A549 (cell line): ENCODE measurements at regions not wholly inside any gene's neighbourhood (a gene's known extent, or its start where the extent isn't known, plus 50 kb on each side); places are given as distances from the start of the nearest gene placed in this dataset.

ENCODE experiments used
- CEBPB ChIP-seq, 2 experiments: fragments of >200 bp in 1 of 2; sonication (Bioruptor Twin) in 1 of 2; formaldehyde crosslinking in 1 of 2; IDR thresholded peaks; 2 replicates each; pipeline ENCODE4 v1.6.1; 2012 to 2016
- ESRRA ChIP-seq: fragments of 150-350 bp; IDR thresholded peaks from 2 replicates; pipeline ENCODE4 v1.6.1; 2014; ENCODE audit warnings: mild to moderate bottlenecking, low read length, borderline replicate concordance
- MAFK ChIP-seq: fragments of 450-650 bp; IDR thresholded peaks from 2 replicates; pipeline ENCODE4 v1.6.1; 2014; ENCODE audit not compliant: partially characterized antibody
- MAZ ChIP-seq: fragments of 150-350 bp; IDR thresholded peaks from 2 replicates; pipeline ENCODE4 v1.6.1; 2014; ENCODE audit warnings: antibody characterized with exemption, low read depth, low read length, borderline replicate concordance
- MYC ChIP-seq: IDR thresholded peaks from 2 replicates; pipeline ENCODE4 v1.6.1; 2012; ENCODE audit warnings: mild to moderate bottlenecking, inconsistent platforms, low read length, improper control_type of control experiment, borderline replicate concordance
- NR3C1 ChIP-seq: fragments of >200 bp; sonication (Bioruptor Twin); formaldehyde crosslinking; IDR thresholded peaks from 3 replicates; pipeline ENCODE4 v1.6.1; 2017
- POLR2A ChIP-seq: IDR thresholded peaks from 2 replicates; pipeline ENCODE4 v1.6.1; 2012; ENCODE audit warnings: mild to moderate bottlenecking, low read length
- RAD21 ChIP-seq, 2 experiments: fragments of >200 bp in 1 of 2; sonication (Bioruptor Twin) in 1 of 2; formaldehyde crosslinking in 1 of 2; IDR thresholded peaks in 1 of 2; conservative IDR thresholded peaks in 1 of 2; 2 replicates in 1 of 2; 3 replicates in 1 of 2; pipeline ENCODE4 v1.6.1; 2012 to 2018; ENCODE audit warnings: inconsistent platforms in 1 of 2
- RCOR1 ChIP-seq: fragments of 150-350 bp; IDR thresholded peaks from 2 replicates; pipeline ENCODE4 v1.6.1; 2014; ENCODE audit warnings: antibody characterized with exemption, low read length, low read depth
- ZFP36 ChIP-seq: fragments of 450-650 bp; IDR thresholded peaks from 2 replicates; pipeline ENCODE4 v1.6.1; 2014; ENCODE audit warnings: borderline replicate concordance; ENCODE audit not compliant: partially characterized antibody
- TF ChIP-seq, protein P1 (sequence below): fragments of >200 bp; sonication (Bioruptor Twin); formaldehyde crosslinking; IDR thresholded peaks from 3 replicates; pipeline ENCODE4 v1.5.1; 2016
- TF ChIP-seq, protein P2 (sequence below): fragments of 200-600 bp; sonication (generic); IDR thresholded peaks from 2 replicates; pipeline ENCODE4 v1.6.1; 2016; ENCODE audit warnings: antibody characterized with exemption, mild to moderate bottlenecking, moderate library complexity
- TF ChIP-seq, protein P3 (sequence below): fragments of 150-350 bp; IDR thresholded peaks from 2 replicates; pipeline ENCODE4 v1.6.1; 2014; ENCODE audit warnings: low read depth, mild to moderate bottlenecking, low read length

DNA sequence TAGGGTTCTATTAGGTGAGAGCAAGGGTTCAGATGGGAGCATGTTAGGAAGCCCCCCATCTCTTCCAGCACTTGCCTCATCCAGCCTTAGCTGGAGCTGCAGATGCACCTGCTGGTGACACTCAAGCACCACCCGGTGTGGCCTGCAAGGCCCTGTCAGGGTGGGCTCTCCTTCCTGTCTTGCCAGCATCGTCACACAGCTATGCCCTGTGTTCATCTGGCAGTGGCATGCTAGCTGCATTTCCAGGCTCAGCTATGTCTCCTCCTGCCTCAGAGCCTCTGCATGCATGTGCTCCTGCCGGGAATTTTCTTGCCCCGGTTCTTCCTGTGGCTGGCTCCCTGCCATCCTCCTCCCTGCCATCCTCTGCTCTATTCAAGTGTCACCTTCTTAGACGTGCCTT, 129.7 kb upstream of the KLF6 start:
- TF ChIP-seq NR3C1 (no peak), CEBPB (IDR thresholded peaks at IDR 0.05) (no peak), POLR2A (no peak), RAD21 (conservative IDR thresholded peaks at IDR 0.05 in 1 of 2, IDR thresholded peaks at IDR 0.05 in 1 of 2) (no peak), MYC (no peak), MAZ (no peak), RCOR1 (no peak), MAFK (no peak), ZFP36 (no peak), ESRRA (no peak)
- TF ChIP-seq, protein P1, sequence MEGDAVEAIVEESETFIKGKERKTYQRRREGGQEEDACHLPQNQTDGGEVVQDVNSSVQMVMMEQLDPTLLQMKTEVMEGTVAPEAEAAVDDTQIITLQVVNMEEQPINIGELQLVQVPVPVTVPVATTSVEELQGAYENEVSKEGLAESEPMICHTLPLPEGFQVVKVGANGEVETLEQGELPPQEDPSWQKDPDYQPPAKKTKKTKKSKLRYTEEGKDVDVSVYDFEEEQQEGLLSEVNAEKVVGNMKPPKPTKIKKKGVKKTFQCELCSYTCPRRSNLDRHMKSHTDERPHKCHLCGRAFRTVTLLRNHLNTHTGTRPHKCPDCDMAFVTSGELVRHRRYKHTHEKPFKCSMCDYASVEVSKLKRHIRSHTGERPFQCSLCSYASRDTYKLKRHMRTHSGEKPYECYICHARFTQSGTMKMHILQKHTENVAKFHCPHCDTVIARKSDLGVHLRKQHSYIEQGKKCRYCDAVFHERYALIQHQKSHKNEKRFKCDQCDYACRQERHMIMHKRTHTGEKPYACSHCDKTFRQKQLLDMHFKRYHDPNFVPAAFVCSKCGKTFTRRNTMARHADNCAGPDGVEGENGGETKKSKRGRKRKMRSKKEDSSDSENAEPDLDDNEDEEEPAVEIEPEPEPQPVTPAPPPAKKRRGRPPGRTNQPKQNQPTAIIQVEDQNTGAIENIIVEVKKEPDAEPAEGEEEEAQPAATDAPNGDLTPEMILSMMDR, result no peak
- TF ChIP-seq, protein P2, sequence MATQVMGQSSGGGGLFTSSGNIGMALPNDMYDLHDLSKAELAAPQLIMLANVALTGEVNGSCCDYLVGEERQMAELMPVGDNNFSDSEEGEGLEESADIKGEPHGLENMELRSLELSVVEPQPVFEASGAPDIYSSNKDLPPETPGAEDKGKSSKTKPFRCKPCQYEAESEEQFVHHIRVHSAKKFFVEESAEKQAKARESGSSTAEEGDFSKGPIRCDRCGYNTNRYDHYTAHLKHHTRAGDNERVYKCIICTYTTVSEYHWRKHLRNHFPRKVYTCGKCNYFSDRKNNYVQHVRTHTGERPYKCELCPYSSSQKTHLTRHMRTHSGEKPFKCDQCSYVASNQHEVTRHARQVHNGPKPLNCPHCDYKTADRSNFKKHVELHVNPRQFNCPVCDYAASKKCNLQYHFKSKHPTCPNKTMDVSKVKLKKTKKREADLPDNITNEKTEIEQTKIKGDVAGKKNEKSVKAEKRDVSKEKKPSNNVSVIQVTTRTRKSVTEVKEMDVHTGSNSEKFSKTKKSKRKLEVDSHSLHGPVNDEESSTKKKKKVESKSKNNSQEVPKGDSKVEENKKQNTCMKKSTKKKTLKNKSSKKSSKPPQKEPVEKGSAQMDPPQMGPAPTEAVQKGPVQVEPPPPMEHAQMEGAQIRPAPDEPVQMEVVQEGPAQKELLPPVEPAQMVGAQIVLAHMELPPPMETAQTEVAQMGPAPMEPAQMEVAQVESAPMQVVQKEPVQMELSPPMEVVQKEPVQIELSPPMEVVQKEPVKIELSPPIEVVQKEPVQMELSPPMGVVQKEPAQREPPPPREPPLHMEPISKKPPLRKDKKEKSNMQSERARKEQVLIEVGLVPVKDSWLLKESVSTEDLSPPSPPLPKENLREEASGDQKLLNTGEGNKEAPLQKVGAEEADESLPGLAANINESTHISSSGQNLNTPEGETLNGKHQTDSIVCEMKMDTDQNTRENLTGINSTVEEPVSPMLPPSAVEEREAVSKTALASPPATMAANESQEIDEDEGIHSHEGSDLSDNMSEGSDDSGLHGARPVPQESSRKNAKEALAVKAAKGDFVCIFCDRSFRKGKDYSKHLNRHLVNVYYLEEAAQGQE, result no peak
- TF ChIP-seq, protein P3, sequence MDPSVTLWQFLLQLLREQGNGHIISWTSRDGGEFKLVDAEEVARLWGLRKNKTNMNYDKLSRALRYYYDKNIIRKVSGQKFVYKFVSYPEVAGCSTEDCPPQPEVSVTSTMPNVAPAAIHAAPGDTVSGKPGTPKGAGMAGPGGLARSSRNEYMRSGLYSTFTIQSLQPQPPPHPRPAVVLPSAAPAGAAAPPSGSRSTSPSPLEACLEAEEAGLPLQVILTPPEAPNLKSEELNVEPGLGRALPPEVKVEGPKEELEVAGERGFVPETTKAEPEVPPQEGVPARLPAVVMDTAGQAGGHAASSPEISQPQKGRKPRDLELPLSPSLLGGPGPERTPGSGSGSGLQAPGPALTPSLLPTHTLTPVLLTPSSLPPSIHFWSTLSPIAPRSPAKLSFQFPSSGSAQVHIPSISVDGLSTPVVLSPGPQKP, result no peak
